ENCODE measurements at regions not wholly inside any gene's neighbourhood (a gene's known extent, or its start where the extent isn't known, plus 50 kb on each side); places are given as distances from the start of the nearest gene placed in this dataset.
"Not testable (repeated sequence)": the region's sequence is repeated elsewhere in the genome, so short reads cannot be mapped to it uniquely, and the experiment has no call there.

DNA sequence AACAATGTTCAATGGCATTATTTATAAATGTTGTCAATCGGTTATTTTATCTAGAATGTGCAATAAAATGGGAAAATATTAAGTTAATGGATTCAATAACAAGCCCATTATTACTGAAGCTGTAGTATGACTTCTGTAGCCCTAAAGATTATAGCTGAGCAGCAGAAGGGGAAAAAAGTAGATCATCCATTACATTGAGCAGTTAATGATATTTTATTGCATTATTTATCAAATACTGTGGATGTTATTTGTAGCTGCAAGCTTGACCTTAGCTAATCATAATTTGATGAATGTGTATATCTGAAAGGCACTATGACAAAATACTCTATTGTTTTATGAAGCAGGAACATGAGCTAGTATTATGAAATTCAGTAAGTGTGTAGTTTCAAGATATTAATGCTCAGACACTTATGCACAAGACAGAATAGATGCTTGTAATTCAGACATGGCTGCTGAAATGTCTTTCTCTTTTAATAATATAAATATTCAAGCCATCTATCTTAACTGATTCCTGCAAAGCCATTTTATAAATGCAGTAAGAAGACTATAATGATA is 131.5 kb upstream of the MGAT4C start:
- H3K27me3 ChIP-seq (ENCODE audit: control insufficient read depth in 5 of 5, insufficient read depth in 4 of 5, low read length in 5 of 5) = no peaks in the 10 kb centered on the region
- no peaks in the 10 kb centered on the region for H3K36me3 ChIP-seq (ENCODE audit: control insufficient read depth in 5 of 5, insufficient read depth in 5 of 5, low read length in 5 of 5)
- no peak overlapping the region for H3K4me3 ChIP-seq (ENCODE audit: low read depth in 1 of 5, low read length in 5 of 5)
- H3K4me1 ChIP-seq (ENCODE audit: control insufficient read depth in 5 of 5, insufficient read depth in 5 of 5, low read length in 5 of 5) = no peaks in the 10 kb centered on the region
- no peak overlapping the region for H3K27ac ChIP-seq (ENCODE audit: low read depth, low read length)
- H3K9ac ChIP-seq (ENCODE audit: low read length in 5 of 5) = no peak overlapping the region
- H3K9me3 ChIP-seq (ENCODE audit: control insufficient read depth in 5 of 5, low read length in 5 of 5) = peaks cover 0 to 8% (median 1%) of the 10 kb centered on the region in 5 donors

DNA sequence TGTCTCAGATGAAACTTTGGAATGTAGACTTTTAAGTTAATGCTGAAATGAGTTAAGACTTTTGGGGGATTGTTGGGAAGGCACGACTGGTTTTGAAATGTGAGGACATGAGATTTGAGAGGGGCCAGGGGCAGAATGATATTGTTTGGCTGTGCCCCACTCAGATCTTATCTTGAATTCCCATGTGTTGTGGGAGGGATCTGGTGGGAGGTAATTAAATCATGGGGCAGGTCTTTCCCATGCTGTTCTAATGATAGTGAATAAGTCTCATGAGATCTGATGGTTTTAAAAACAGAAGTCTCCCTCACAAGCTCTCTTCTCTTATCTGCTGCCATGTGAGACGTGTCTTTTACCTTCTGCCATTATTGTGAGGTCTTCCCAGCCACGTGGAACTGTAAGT is 127.6 kb upstream of the MGAT4C start:
- H3K4me1 ChIP-seq (ENCODE audit: control insufficient read depth in 5 of 5, insufficient read depth in 5 of 5, low read length in 5 of 5); H3K36me3 ChIP-seq (ENCODE audit: control insufficient read depth in 5 of 5, insufficient read depth in 5 of 5, low read length in 5 of 5); H3K4me3 ChIP-seq (ENCODE audit: low read depth in 1 of 5, low read length in 5 of 5); H3K9me3 ChIP-seq (ENCODE audit: control insufficient read depth in 5 of 5, low read length in 5 of 5); H3K27ac ChIP-seq (ENCODE audit: low read depth, low read length); H3K9ac ChIP-seq (ENCODE audit: low read length in 5 of 5); H3K27me3 ChIP-seq (ENCODE audit: control insufficient read depth in 5 of 5, insufficient read depth in 4 of 5, low read length in 5 of 5): not testable (repeated sequence)

DNA sequence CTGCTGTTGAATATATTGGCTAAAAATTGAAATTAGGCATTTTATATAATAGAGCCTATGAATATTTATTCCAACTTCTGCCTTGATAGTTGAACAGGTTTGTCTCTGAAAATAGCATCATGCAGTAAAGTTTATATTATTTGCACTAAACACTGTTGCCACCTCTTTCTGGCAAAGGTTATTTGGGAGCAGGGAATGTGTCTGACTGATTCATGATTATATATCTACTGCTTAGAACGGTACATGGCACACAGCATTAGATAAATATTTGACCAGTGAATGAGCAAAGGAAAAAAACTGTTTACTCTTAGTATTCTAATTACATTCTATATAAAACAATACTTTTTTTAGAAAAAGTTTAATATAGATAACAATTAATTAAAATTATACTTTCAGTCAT is 123.1 kb upstream of the MGAT4C start:
- no peaks in the 10 kb centered on the region for H3K4me1 ChIP-seq (ENCODE audit: control insufficient read depth in 5 of 5, insufficient read depth in 5 of 5, low read length in 5 of 5)
- H3K27ac ChIP-seq (ENCODE audit: low read depth, low read length) = no peak overlapping the region
- H3K36me3 ChIP-seq (ENCODE audit: control insufficient read depth in 5 of 5, insufficient read depth in 5 of 5, low read length in 5 of 5) = no peaks in the 10 kb centered on the region
- no peak overlapping the region for H3K9ac ChIP-seq (ENCODE audit: low read length in 5 of 5)
- no peaks in the 10 kb centered on the region for H3K27me3 ChIP-seq (ENCODE audit: control insufficient read depth in 5 of 5, insufficient read depth in 4 of 5, low read length in 5 of 5)
- peaks cover 0 to 4% (median 0%) of the 10 kb centered on the region in 5 donors for H3K9me3 ChIP-seq (ENCODE audit: control insufficient read depth in 5 of 5, low read length in 5 of 5)
- H3K4me3 ChIP-seq (ENCODE audit: low read depth in 1 of 5, low read length in 5 of 5) = no peak overlapping the region

DNA sequence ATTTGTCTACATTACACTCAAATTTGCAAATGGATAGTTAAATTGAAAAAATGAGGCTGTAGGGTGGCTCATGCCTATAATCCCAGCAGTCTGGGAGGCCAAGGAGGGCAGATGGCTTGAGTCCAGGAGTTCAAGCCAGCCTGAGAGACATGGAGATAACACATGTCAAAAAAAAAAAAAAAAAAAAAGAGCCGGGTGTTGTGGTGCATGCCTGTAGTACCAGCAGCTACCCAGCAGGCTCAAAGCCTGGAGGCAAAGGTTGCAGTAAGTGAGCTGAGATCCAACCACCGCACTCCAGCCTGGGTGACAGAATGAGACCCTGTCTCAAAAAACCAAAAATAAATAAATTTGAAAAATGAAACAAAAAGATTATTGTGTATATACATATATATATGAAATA is 119.9 kb upstream of the MGAT4C start:
- Histone ChIP-seq H3K27me3 (ENCODE audit: control insufficient read depth in 5 of 5, insufficient read depth in 4 of 5, low read length in 5 of 5) (no peaks in the 10 kb centered on the region), H3K9me3 (ENCODE audit: control insufficient read depth in 5 of 5, low read length in 5 of 5) (no peaks in the 10 kb centered on the region), H3K4me1 (ENCODE audit: control insufficient read depth in 5 of 5, insufficient read depth in 5 of 5, low read length in 5 of 5) (no peaks in the 10 kb centered on the region), H3K27ac (ENCODE audit: low read depth, low read length) (no peak overlapping the region), H3K9ac (ENCODE audit: low read length in 5 of 5) (no peak overlapping the region), H3K4me3 (ENCODE audit: low read depth in 1 of 5, low read length in 5 of 5) (no peak overlapping the region), H3K36me3 (ENCODE audit: control insufficient read depth in 5 of 5, insufficient read depth in 5 of 5, low read length in 5 of 5) (no peaks in the 10 kb centered on the region)

DNA sequence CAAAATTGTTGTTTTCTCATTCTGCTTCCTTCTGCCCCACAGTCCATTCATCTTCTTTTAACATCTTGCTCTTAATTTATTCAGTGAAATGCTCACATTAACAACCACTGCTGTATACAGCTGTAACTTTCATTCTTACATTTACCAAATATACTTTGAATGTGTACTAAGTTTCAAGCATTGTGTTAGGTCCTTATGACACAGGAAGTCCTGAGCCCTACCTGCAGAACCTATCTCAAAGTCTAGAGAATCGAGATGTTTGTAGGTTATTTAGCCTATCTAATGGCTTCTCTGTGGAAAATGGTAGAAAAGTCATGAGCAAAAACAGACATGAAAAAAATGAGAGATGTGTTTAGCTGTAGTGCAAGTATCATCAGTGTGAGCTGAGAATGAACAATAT is 117.6 kb upstream of the MGAT4C start:
- Histone ChIP-seq H3K36me3 (ENCODE audit: control insufficient read depth in 5 of 5, insufficient read depth in 5 of 5, low read length in 5 of 5) (no peaks in the 10 kb centered on the region), H3K27me3 (ENCODE audit: control insufficient read depth in 5 of 5, insufficient read depth in 4 of 5, low read length in 5 of 5) (no peaks in the 10 kb centered on the region), H3K27ac (ENCODE audit: low read depth, low read length) (no peak overlapping the region), H3K4me1 (ENCODE audit: control insufficient read depth in 5 of 5, insufficient read depth in 5 of 5, low read length in 5 of 5) (no peaks in the 10 kb centered on the region), H3K9me3 (ENCODE audit: control insufficient read depth in 5 of 5, low read length in 5 of 5) (no peaks in the 10 kb centered on the region), H3K4me3 (ENCODE audit: low read depth in 1 of 5, low read length in 5 of 5) (no peak overlapping the region), H3K9ac (ENCODE audit: low read length in 5 of 5) (no peak overlapping the region)

DNA sequence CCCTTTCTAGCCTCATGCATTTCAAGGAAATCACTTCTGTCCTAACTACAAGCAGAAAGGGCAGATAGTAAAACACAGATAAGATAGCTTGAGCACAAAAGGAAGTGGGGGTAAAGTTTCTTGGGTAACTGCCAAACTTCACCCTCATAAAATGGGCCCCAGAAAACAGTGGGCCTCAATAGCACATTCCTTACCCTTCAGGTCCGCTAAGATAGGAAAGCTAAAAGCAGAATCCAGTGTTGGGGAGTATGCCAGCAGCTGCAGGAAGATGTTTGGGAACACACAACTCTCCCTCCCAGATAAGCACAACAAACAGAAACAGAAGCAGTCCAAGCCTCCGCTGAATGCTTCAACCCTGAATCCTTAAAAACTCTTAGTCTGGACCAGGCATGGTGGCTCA is 110.9 kb upstream of the MGAT4C start:
- Histone ChIP-seq H3K9ac (ENCODE audit: low read length in 5 of 5) (no peak overlapping the region), H3K27ac (ENCODE audit: low read depth, low read length) (no peak overlapping the region), H3K4me3 (ENCODE audit: low read depth in 1 of 5, low read length in 5 of 5) (no peak overlapping the region), H3K36me3 (ENCODE audit: control insufficient read depth in 5 of 5, insufficient read depth in 5 of 5, low read length in 5 of 5) (no peaks in the 10 kb centered on the region), H3K4me1 (ENCODE audit: control insufficient read depth in 5 of 5, insufficient read depth in 5 of 5, low read length in 5 of 5) (no peaks in the 10 kb centered on the region), H3K27me3 (ENCODE audit: control insufficient read depth in 5 of 5, insufficient read depth in 4 of 5, low read length in 5 of 5) (no peaks in the 10 kb centered on the region), H3K9me3 (ENCODE audit: control insufficient read depth in 5 of 5, low read length in 5 of 5) (no peaks in the 10 kb centered on the region)

DNA sequence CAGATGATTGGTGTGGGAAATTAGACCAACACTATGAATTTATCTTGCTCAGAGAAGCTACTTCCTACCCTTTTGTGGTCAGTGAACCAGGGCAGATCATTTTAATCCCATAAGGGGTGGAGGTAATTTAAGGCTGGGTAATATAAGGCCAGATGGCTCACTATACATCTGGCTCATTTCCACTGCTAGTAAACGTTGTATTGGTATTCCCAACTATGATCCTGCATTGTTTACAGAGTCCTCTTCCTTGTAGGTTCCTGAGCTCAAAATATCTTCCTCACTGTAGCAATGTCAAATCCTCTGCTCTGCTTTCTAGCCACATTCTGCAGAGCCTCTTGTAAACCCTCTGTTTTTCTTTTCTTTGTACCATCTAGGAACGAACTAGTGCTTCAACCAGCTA is 93.0 kb upstream of the MGAT4C start:
- Histone ChIP-seq H3K27me3 (ENCODE audit: control insufficient read depth in 5 of 5, insufficient read depth in 4 of 5, low read length in 5 of 5) (no peaks in the 10 kb centered on the region), H3K36me3 (ENCODE audit: control insufficient read depth in 5 of 5, insufficient read depth in 5 of 5, low read length in 5 of 5) (no peaks in the 10 kb centered on the region), H3K4me1 (ENCODE audit: control insufficient read depth in 5 of 5, insufficient read depth in 5 of 5, low read length in 5 of 5) (no peaks in the 10 kb centered on the region), H3K4me3 (ENCODE audit: low read depth in 1 of 5, low read length in 5 of 5) (no peak overlapping the region), H3K9me3 (ENCODE audit: control insufficient read depth in 5 of 5, low read length in 5 of 5) (no peaks in the 10 kb centered on the region), H3K27ac (ENCODE audit: low read depth, low read length) (no peak overlapping the region), H3K9ac (ENCODE audit: low read length in 5 of 5) (no peak overlapping the region)

DNA sequence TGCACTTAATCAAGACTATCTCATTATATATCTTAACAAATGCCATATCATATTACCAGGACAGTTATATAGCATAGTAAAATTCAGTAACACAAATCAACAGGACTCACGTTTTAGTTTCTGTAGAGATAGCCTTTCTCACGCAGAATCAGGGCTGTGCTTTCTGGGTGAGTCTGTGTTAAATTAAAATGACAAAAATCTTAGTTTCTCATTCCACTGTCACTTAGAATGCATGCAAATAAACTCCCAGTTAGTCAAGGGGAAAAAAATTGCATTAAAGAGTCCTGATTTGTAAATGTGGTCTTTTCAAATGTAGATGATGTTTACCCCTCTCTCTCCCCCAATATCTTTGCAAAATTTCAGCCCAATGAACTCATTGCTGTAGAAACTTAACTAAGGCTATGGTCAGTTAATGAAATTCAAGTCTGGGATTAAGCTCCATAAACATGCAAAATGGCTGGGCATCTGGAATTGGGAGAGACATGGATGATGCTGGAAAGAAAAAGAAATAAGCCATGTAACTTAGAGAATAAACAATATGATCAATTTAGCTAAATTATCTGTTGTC is 77.8 kb upstream of the MGAT4C start:
- H3K9me3 ChIP-seq (ENCODE audit: control insufficient read depth in 5 of 5, low read length in 5 of 5) = no peaks in the 10 kb centered on the region
- H3K9ac ChIP-seq (ENCODE audit: low read length in 5 of 5) = no peak overlapping the region
- H3K4me1 ChIP-seq (ENCODE audit: control insufficient read depth in 5 of 5, insufficient read depth in 5 of 5, low read length in 5 of 5) = peaks cover 0 to 8% (median 3%) of the 10 kb centered on the region in 5 donors
- no peaks in the 10 kb centered on the region for H3K36me3 ChIP-seq (ENCODE audit: control insufficient read depth in 5 of 5, insufficient read depth in 5 of 5, low read length in 5 of 5)
- no peak overlapping the region for H3K27ac ChIP-seq (ENCODE audit: low read depth, low read length)
- H3K27me3 ChIP-seq (ENCODE audit: control insufficient read depth in 5 of 5, insufficient read depth in 4 of 5, low read length in 5 of 5) = no peaks in the 10 kb centered on the region
- H3K4me3 ChIP-seq (ENCODE audit: low read depth in 1 of 5, low read length in 5 of 5) = no peak overlapping the region

DNA sequence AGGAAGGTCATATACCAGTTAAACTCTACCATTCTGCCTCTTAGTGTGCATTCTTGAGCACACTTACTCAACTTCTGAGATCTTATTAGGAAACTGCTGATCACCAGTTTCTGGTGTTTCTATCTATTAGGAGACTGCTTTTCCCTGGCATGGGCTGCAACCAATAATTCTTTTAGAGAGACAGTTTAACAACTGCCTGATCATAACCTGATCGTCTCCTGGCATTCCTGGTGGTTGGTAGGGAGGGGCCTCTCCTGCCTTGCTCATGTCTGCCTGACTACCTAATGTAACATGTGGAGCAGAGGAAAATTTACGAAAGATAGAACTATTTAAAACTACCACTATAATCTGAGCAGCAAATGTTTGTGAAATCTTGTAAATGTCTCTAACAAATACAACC is 75.3 kb upstream of the MGAT4C start:
- Histone ChIP-seq H3K9me3 (ENCODE audit: control insufficient read depth in 5 of 5, low read length in 5 of 5) (no peaks in the 10 kb centered on the region), H3K27me3 (ENCODE audit: control insufficient read depth in 5 of 5, insufficient read depth in 4 of 5, low read length in 5 of 5) (no peaks in the 10 kb centered on the region), H3K36me3 (ENCODE audit: control insufficient read depth in 5 of 5, insufficient read depth in 5 of 5, low read length in 5 of 5) (no peaks in the 10 kb centered on the region), H3K27ac (ENCODE audit: low read depth, low read length) (no peak overlapping the region), H3K4me1 (ENCODE audit: control insufficient read depth in 5 of 5, insufficient read depth in 5 of 5, low read length in 5 of 5) (peaks cover 0 to 8% (median 3%) of the 10 kb centered on the region in 5 donors), H3K4me3 (ENCODE audit: low read depth in 1 of 5, low read length in 5 of 5) (no peak overlapping the region), H3K9ac (ENCODE audit: low read length in 5 of 5) (no peak overlapping the region)

DNA sequence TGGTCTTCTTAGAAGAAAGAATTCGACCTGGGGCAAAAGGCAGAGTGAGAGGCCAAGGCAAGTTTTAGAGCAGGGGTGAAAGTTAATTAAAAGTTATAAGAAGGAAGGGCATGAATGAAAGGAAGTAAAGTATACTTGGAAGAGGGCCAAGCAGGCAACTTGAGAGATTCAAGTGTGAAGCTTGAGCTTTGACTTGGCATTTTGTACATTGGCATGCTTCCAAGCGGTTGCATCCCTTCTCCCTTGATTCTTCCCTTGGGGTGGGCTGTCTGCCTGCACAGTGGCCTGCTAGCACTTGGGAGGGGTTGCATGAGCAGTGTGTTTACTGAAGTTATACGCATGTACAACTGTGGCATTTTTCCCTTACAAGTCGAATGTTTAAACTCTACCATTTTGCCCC is 74.8 kb upstream of the MGAT4C start:
- H3K27me3 ChIP-seq (ENCODE audit: control insufficient read depth in 5 of 5, insufficient read depth in 4 of 5, low read length in 5 of 5) = no peaks in the 10 kb centered on the region
- no peaks in the 10 kb centered on the region for H3K36me3 ChIP-seq (ENCODE audit: control insufficient read depth in 5 of 5, insufficient read depth in 5 of 5, low read length in 5 of 5)
- H3K9ac ChIP-seq (ENCODE audit: low read length in 5 of 5) = no peak overlapping the region
- H3K9me3 ChIP-seq (ENCODE audit: control insufficient read depth in 5 of 5, low read length in 5 of 5) = no peaks in the 10 kb centered on the region
- peak overlapping the region in 1 of 5 donors; percentile 16 for H3K4me3 ChIP-seq (ENCODE audit: low read depth in 1 of 5, low read length in 5 of 5)
- peaks cover 0 to 8% (median 3%) of the 10 kb centered on the region in 5 donors for H3K4me1 ChIP-seq (ENCODE audit: control insufficient read depth in 5 of 5, insufficient read depth in 5 of 5, low read length in 5 of 5)
- H3K27ac ChIP-seq (ENCODE audit: low read depth, low read length) = no peak overlapping the region

DNA sequence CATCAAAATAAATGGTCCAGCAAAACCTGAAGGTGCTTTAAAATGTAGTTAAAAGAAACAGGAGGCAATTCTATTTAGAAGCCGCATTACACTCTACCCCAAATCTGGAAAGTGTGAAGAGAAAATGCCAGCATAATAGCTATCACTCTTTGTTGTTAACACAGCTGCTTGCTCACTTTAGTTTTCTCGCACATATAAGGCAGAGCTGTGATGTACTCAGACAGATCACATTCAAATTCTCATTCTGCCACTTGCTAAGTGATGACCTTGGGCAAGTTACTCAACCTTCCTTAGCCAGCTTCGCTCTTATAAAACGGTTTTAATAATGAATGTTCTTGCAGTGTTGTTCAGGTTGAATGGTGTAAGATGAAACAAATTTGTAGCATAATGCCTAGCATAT is 56.0 kb upstream of the MGAT4C start:
- no peak overlapping the region for H3K27ac ChIP-seq (ENCODE audit: low read depth, low read length)
- no peak overlapping the region for H3K4me3 ChIP-seq (ENCODE audit: low read depth in 1 of 5, low read length in 5 of 5)
- no peak overlapping the region for H3K9ac ChIP-seq (ENCODE audit: low read length in 5 of 5)
- no peaks in the 10 kb centered on the region for H3K27me3 ChIP-seq (ENCODE audit: control insufficient read depth in 5 of 5, insufficient read depth in 4 of 5, low read length in 5 of 5)
- no peaks in the 10 kb centered on the region for H3K4me1 ChIP-seq (ENCODE audit: control insufficient read depth in 5 of 5, insufficient read depth in 5 of 5, low read length in 5 of 5)
- no peaks in the 10 kb centered on the region for H3K9me3 ChIP-seq (ENCODE audit: control insufficient read depth in 5 of 5, low read length in 5 of 5)
- H3K36me3 ChIP-seq (ENCODE audit: control insufficient read depth in 5 of 5, insufficient read depth in 5 of 5, low read length in 5 of 5) = no peaks in the 10 kb centered on the region
